ENCODE measurements at regions not wholly inside any gene's neighbourhood (a gene's known extent, or its start where the extent isn't known, plus 50 kb on each side); places are given as distances from the start of the nearest gene placed in this dataset.

DNA sequence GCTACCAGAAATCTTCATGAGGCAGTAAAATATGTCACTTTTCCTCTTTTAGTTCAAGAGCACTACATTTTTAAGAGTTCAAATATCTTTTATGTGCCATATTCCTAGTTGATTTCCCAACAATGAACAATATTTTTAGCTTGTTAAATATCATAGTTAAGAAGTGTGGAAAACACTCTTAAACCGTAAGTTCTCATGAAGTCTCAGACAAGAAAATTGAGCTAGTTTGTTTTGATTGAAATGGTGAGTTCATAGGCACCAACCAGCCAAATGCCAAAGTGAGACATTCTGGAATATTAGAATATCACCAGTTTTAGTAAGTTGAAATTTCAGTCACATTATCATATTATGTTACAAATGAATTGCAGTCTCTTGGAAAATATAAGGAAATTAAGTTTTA lies 277.2 kb upstream of the HSF2 start:
- Histone ChIP-seq H3K36me3 (no peaks in the 10 kb centered on the region), H3K27ac (no peak overlapping the region), H3K27me3 (no peaks in the 10 kb centered on the region), H3K4me3 (no peak overlapping the region), H3K9me3 (no peaks in the 10 kb centered on the region), H3K4me1 (no peaks in the 10 kb centered on the region)
- WGBS, 2 donors = 56 to 71% methylated on average over 1 of the region's 1 CpG
- no peak for DNase-seq (ENCODE audit: low spot score in 2 of 2)
- no peak for TF ChIP-seq POLR2A (IDR thresholded peaks at IDR 0.05)
- TF ChIP-seq EP300 (IDR thresholded peaks at IDR 0.05) = no peak
- TF ChIP-seq, protein P1, sequence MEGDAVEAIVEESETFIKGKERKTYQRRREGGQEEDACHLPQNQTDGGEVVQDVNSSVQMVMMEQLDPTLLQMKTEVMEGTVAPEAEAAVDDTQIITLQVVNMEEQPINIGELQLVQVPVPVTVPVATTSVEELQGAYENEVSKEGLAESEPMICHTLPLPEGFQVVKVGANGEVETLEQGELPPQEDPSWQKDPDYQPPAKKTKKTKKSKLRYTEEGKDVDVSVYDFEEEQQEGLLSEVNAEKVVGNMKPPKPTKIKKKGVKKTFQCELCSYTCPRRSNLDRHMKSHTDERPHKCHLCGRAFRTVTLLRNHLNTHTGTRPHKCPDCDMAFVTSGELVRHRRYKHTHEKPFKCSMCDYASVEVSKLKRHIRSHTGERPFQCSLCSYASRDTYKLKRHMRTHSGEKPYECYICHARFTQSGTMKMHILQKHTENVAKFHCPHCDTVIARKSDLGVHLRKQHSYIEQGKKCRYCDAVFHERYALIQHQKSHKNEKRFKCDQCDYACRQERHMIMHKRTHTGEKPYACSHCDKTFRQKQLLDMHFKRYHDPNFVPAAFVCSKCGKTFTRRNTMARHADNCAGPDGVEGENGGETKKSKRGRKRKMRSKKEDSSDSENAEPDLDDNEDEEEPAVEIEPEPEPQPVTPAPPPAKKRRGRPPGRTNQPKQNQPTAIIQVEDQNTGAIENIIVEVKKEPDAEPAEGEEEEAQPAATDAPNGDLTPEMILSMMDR (IDR thresholded peaks at IDR 0.05) = no peak

DNA sequence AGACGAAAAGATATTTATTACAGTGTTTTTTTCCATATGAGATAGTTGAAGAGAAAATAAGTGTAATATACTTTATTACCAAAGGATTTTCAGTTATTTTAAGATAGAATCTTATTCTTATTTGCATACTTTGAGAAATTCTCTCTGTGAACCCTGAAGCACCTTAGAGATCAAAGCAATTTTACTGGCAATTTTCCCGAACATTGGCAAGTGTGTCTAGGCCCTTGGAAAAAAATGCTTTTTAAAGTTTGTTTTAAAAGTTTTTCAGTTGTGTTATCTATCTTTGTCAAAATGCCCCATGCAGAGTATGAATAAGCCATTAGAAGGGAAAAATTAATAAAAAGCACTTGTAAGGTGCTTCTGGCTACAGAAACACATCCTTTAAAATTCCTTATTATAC lies 276.8 kb upstream of the HSF2 start:
- no peak for DNase-seq (ENCODE audit: low spot score in 2 of 2)
- H3K4me3 ChIP-seq = no peak overlapping the region
- 61 to 62% methylated on average over 2 of the region's 2 CpGs for WGBS, 2 donors
- H3K27me3 ChIP-seq = no peaks in the 10 kb centered on the region
- no peak overlapping the region for H3K27ac ChIP-seq
- no peaks in the 10 kb centered on the region for H3K4me1 ChIP-seq
- no peaks in the 10 kb centered on the region for H3K36me3 ChIP-seq
- TF ChIP-seq, protein P1 (IDR thresholded peaks at IDR 0.05) = no peak
- TF ChIP-seq POLR2A (IDR thresholded peaks at IDR 0.05) = no peak
- no peak for TF ChIP-seq EP300 (IDR thresholded peaks at IDR 0.05)
- no peaks in the 10 kb centered on the region for H3K9me3 ChIP-seq

GRCh38 chr6:122124908-122125307 lies 274.5 kb upstream of the HSF2 start:
- 94 to 97% methylated on average over 3 of the region's 3 CpGs for WGBS, 2 donors

DNA sequence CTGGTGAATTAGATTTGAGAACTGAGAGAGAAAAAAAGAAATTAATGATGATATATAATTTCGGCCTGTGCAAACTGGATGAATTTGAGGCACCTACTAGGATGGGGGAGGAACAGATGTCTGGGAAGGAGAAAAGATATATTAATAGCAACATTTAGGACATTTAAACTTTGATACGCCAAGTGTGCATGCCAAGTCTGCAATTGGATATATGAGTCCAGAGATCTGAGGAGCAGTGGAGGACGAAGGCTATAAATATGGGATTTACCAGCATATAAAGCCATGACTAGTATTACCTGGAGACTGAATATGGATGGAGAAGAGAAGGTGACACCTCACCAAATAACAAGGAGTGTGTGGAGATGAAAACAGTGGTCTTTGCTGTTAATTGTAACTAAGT lies 272.6 kb upstream of the HSF2 start:
- Histone ChIP-seq H3K9me3 (peaks cover 0 to 3% (median 0%) of the 10 kb centered on the region in 4 donors), H3K4me1 (no peaks in the 10 kb centered on the region), H3K27ac (no peak overlapping the region), H3K4me3 (no peak overlapping the region), H3K27me3 (no peaks in the 10 kb centered on the region), H3K36me3 (no peaks in the 10 kb centered on the region)
- 86 to 92% methylated on average over 3 of the region's 3 CpGs for WGBS, 2 donors
- DNase-seq (ENCODE audit: low spot score in 2 of 2) = no peak
- TF ChIP-seq, protein P1 (IDR thresholded peaks at IDR 0.05) = no peak
- TF ChIP-seq POLR2A (IDR thresholded peaks at IDR 0.05) = no peak
- no peak for TF ChIP-seq EP300 (IDR thresholded peaks at IDR 0.05)

More at GRCh38 chr6:122124908-122125307, 274.5 kb upstream of the HSF2 start:
- Histone ChIP-seq H3K27ac (no peak overlapping the region), H3K27me3 (no peaks in the 10 kb centered on the region), H3K36me3 (no peaks in the 10 kb centered on the region), H3K9me3 (no peaks in the 10 kb centered on the region), H3K4me3 (no peak overlapping the region), H3K4me1 (no peaks in the 10 kb centered on the region)
- DNase-seq (ENCODE audit: low spot score in 2 of 2) = no peak
- TF ChIP-seq, protein P1 (IDR thresholded peaks at IDR 0.05) = no peak
- TF ChIP-seq POLR2A (IDR thresholded peaks at IDR 0.05) = no peak
- no peak for TF ChIP-seq EP300 (IDR thresholded peaks at IDR 0.05)

DNA sequence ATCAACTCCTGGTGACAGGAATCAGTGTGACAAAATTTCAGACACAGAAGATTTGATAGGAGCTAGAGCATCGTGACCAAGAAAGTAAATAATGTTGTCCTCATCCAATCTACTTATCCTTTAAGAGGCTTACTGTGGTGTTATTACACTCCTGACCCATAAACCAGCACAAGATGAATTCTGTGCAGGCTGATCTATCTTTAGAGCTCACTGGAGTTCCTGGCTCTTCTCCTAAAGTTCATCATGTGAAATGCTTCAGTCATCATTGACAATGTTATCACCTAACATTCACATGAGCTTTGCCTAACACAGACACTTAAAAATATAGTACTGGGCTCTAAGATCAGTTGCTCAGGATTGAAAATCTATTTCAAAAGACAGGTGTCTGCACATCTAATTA lies 271.0 kb upstream of the HSF2 start:
- H3K36me3 ChIP-seq = no peaks in the 10 kb centered on the region
- H3K4me1 ChIP-seq = no peaks in the 10 kb centered on the region
- H3K27ac ChIP-seq = no peak overlapping the region
- TF ChIP-seq, protein P1 (IDR thresholded peaks at IDR 0.05) = no peak
- no peaks in the 10 kb centered on the region for H3K27me3 ChIP-seq
- peaks cover 0 to 3% (median 0%) of the 10 kb centered on the region in 4 donors for H3K9me3 ChIP-seq
- no peak overlapping the region for H3K4me3 ChIP-seq
- 88 to 94% methylated on average over 1 of the region's 1 CpG for whole genome bisulfite sequencing, 2 donors
- DNase-seq (ENCODE audit: low spot score in 2 of 2) = no peak

Data from tibial nerve (tissue), 4 donors.